Neural cell (in vitro differentiated cells): ENCODE measurements at regions not wholly inside any gene's neighbourhood (a gene's known extent, or its start where the extent isn't known, plus 50 kb on each side); places are given as distances from the start of the nearest gene placed in this dataset.

Experiments used
- EP300 ChIP-seq: fragments of 450-650 bp; conservative IDR thresholded peaks from 2 replicates; pipeline ENCODE4 v1.6.1; 2014; ENCODE audit warnings: antibody characterized with exemption, mild to moderate bottlenecking, moderate library complexity; ENCODE audit not compliant: poor library complexity, severe bottlenecking
- MXI1 ChIP-seq: fragments of 450-650 bp; conservative IDR thresholded peaks from 2 replicates; pipeline ENCODE4 v1.6.1; 2014; ENCODE audit warnings: antibody characterized with exemption, mild to moderate bottlenecking; ENCODE audit not compliant: poor library complexity, severe bottlenecking
- TAF1 ChIP-seq: IDR thresholded peaks from 2 replicates; pipeline ENCODE4 v1.6.1; 2012; ENCODE audit warnings: low read depth
- TF ChIP-seq, protein P1 (sequence below): fragments of 450-650 bp; IDR thresholded peaks from 2 replicates; pipeline ENCODE4 v1.5.1; 2014; ENCODE audit warnings: antibody characterized with exemption, mild to moderate bottlenecking, moderate library complexity; ENCODE audit not compliant: poor library complexity, severe bottlenecking

DNA sequence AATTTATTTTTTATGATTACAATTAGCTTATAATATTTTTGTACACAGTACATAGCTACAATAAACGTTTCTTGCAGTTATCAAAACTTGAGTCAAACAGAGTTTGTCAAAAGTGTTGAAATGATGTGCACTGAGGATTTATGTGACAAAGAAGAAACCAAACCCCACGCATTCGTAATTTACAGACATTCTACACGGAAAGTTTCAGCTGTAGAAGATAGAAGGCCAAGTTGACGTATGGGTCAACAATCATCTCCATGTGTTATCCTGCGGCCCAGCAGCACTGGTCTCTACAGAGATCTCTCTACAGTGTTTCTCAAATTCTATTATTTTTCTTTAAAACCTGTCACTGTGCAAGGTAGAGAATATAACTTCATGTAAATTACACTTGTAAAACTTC lies 1507.6 kb downstream of the PCDH9 start:
- TF ChIP-seq, protein P1, sequence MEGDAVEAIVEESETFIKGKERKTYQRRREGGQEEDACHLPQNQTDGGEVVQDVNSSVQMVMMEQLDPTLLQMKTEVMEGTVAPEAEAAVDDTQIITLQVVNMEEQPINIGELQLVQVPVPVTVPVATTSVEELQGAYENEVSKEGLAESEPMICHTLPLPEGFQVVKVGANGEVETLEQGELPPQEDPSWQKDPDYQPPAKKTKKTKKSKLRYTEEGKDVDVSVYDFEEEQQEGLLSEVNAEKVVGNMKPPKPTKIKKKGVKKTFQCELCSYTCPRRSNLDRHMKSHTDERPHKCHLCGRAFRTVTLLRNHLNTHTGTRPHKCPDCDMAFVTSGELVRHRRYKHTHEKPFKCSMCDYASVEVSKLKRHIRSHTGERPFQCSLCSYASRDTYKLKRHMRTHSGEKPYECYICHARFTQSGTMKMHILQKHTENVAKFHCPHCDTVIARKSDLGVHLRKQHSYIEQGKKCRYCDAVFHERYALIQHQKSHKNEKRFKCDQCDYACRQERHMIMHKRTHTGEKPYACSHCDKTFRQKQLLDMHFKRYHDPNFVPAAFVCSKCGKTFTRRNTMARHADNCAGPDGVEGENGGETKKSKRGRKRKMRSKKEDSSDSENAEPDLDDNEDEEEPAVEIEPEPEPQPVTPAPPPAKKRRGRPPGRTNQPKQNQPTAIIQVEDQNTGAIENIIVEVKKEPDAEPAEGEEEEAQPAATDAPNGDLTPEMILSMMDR = no peak
- TF ChIP-seq EP300 (no peak), TAF1 (no peak), MXI1 (no peak)
